Tibial artery (tissue), 4 donors: ENCODE measurements at regions not wholly inside any gene's neighbourhood (a gene's known extent, or its start where the extent isn't known, plus 50 kb on each side); places are given as distances from the start of the nearest gene placed in this dataset.

Experiments used
- DNase-seq, 2 donors: peaks; one replicate each; pipeline ENCODE4 v3.0.0-alpha.2; 2019
- H3K27ac ChIP-seq, 2 donors: fragments of 200-600 bp; sonication (generic) in 1 of 2; 1 replicate in 1 of 2; 2 replicates in 1 of 2; pipeline ENCODE4 v1.5.1; 2018 to 2019; ENCODE audit warnings: mild to moderate bottlenecking in 1 of 2
- H3K27me3 ChIP-seq, 2 donors: fragments of 200-600 bp; sonication (generic) in 1 of 2; one replicate each; pipeline versions ENCODE4 v1.5.1 to v1.6.0; 2016 to 2019
- H3K36me3 ChIP-seq, 3 donors: fragments of 200-600 bp; sonication (generic) in 2 of 3; one replicate each; pipeline ENCODE4 v1.5.1; 2016 to 2019; ENCODE audit warnings: mild to moderate bottlenecking in 2 of 3
- H3K4me1 ChIP-seq, 4 donors: fragments of 200-600 bp; sonication (generic) in 2 of 4; 1 replicate in 3 of 4; 2 replicates in 1 of 4; pipeline ENCODE4 v1.5.1; 2016 to 2019
- H3K4me3 ChIP-seq, 2 donors: fragments of 200-600 bp; sonication (generic) in 1 of 2; 1 replicate in 1 of 2; 2 replicates in 1 of 2; pipeline ENCODE4 v1.5.1; 2018 to 2019; ENCODE audit warnings: mild to moderate bottlenecking in 2 of 2
- H3K9me3 ChIP-seq, 3 donors: fragments of 200-600 bp; sonication (generic) in 1 of 3; one replicate each; pipeline ENCODE4 v1.5.1; 2016 to 2019
- CTCF ChIP-seq, 2 experiments: fragments of 200-600 bp in 1 of 2; fragments of 450-650 bp in 1 of 2; IDR thresholded peaks; one replicate each; pipeline ENCODE4 v1.5.1; 2017 to 2019; ENCODE audit warnings: antibody characterized with exemption in 2 of 2, mild to moderate bottlenecking in 1 of 2, moderate library complexity in 1 of 2
- intact Hi-C: fragments of 100-400 bp; cut with DNase I; formaldehyde crosslinking; loops from one replicate; pipeline ENCODE4 v1.15.0; 2023; ENCODE audit warnings: low total_unique reads

DNA sequence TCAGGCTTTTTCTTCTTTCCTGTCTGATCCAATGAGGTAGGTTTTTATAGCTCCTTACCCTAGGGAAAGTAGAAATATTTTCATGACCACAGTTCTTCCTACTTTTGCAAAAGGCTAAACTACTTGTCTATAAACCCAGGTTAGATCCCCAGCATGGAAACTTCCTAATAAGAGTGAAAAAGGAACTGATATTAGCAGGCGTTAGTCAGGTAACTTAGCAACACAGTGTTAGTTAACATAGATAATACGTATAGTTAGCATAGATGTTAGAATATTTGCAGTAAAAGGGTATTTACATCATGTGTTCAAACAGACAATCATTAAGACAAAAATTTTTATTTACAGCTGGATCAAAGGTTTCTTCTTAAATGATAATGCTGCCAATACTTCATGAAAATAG is 162.9 kb upstream of the DAB2 start:
- Histone ChIP-seq H3K27ac (no peak overlapping the region), H3K36me3 (no peaks in the 10 kb centered on the region), H3K4me1 (no peaks in the 10 kb centered on the region), H3K9me3 (no peaks in the 10 kb centered on the region), H3K27me3 (no peaks in the 10 kb centered on the region), H3K4me3 (no peak overlapping the region)
- TF ChIP-seq CTCF (IDR thresholded peaks at IDR 0.05) = no peak
- intact Hi-C loops = no loop called here
- DNase-seq = no peak

GRCh38 chr5:39586185-39586584 is 161.4 kb upstream of the DAB2 start:
- intact Hi-C loops = no loop called here
- H3K4me1 ChIP-seq = no peaks in the 10 kb centered on the region
- no peak overlapping the region for H3K27ac ChIP-seq
- H3K9me3 ChIP-seq = no peaks in the 10 kb centered on the region
- no peak for TF ChIP-seq CTCF (IDR thresholded peaks at IDR 0.05)
- no peaks in the 10 kb centered on the region for H3K36me3 ChIP-seq
- no peak for DNase-seq
- H3K27me3 ChIP-seq = no peaks in the 10 kb centered on the region
- H3K4me3 ChIP-seq = no peak overlapping the region

- no peaks in the 10 kb centered on the region for H3K9me3 ChIP-seq
- intact Hi-C loops = no loop called here
Observed at GRCh38 chr5:39584927-39585326, 160.1 kb upstream of the DAB2 start.

DNA sequence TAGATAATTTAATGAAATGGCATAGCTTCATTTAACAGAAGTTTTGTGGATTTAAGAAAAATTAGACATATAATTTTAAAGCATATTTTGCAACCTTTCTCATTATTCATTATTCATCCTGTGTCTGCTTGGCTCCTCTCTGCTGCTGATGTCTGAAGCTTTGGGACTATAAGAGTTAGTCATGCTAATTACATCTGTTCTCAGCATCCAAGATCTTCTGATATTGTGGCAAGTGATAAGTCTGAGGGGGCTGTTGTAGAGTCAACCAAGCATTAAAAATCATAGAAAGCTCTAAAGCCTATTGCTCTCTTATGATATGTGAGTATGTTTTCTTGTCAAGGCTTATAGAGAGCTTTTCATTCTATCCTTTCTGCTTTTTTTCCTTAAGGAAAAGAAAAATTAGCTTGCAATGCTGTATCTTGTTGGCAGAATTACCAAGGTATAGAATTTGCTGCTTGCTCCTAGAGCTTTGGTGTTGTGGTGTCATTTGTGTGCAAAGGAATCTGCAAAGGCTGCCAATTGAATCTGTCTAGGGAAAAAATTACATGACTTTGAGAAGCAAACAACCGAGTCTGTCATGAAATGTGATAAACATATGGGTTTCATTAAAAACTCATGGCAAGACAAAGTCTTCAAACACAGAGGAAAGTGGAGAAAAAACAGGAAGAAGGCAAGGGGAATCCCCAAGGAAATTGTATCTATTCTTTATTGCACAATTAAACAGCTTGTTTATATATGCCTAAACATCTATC is 156.1 kb upstream of the DAB2 start:
- no peak for TF ChIP-seq CTCF (IDR thresholded peaks at IDR 0.05)

More at GRCh38 chr5:39584927-39585326, 160.1 kb upstream of the DAB2 start:
- Histone ChIP-seq H3K4me1 (no peaks in the 10 kb centered on the region), H3K36me3 (no peaks in the 10 kb centered on the region), H3K27ac (no peak overlapping the region), H3K4me3 (no peak overlapping the region), H3K27me3 (no peaks in the 10 kb centered on the region)
- DNase-seq = no peak
- no peak for TF ChIP-seq CTCF (IDR thresholded peaks at IDR 0.05)

GRCh38 chr5:39579750-39580149 is 155.0 kb upstream of the DAB2 start:
- no peak for TF ChIP-seq CTCF (IDR thresholded peaks at IDR 0.05)
- intact Hi-C loops = loop anchor here (5.0 kb wide), 1 partner anchor 1158 kb away; no protein-coding TSS in a partner anchor
- H3K27me3 ChIP-seq = no peaks in the 10 kb centered on the region
- no peaks in the 10 kb centered on the region for H3K4me1 ChIP-seq
- H3K36me3 ChIP-seq = no peaks in the 10 kb centered on the region
- no peak for DNase-seq
- no peak overlapping the region for H3K4me3 ChIP-seq
- no peak overlapping the region for H3K27ac ChIP-seq
- H3K9me3 ChIP-seq = no peaks in the 10 kb centered on the region

More for the DNA sequence above, 156.1 kb upstream of the DAB2 start:
- no peaks in the 10 kb centered on the region for H3K27me3 ChIP-seq
- H3K36me3 ChIP-seq = no peaks in the 10 kb centered on the region
- H3K9me3 ChIP-seq = no peaks in the 10 kb centered on the region
- DNase-seq = no peak
- no peaks in the 10 kb centered on the region for H3K4me1 ChIP-seq
- intact Hi-C loops = no loop called here
- no peak overlapping the region for H3K4me3 ChIP-seq
- H3K27ac ChIP-seq = no peak overlapping the region
